Endothelial cell of hepatic sinusoid (primary cell): ENCODE measurements at regions not wholly inside any gene's neighbourhood (a gene's known extent, or its start where the extent isn't known, plus 50 kb on each side); places are given as distances from the start of the nearest gene placed in this dataset.

ENCODE experiments used
- in situ Hi-C: cut with HindIII; loops from 2 replicates; pipeline ENCODE4 v1.10.0; 2017; ENCODE audit warnings: low sequenced_read_pairs

DNA sequence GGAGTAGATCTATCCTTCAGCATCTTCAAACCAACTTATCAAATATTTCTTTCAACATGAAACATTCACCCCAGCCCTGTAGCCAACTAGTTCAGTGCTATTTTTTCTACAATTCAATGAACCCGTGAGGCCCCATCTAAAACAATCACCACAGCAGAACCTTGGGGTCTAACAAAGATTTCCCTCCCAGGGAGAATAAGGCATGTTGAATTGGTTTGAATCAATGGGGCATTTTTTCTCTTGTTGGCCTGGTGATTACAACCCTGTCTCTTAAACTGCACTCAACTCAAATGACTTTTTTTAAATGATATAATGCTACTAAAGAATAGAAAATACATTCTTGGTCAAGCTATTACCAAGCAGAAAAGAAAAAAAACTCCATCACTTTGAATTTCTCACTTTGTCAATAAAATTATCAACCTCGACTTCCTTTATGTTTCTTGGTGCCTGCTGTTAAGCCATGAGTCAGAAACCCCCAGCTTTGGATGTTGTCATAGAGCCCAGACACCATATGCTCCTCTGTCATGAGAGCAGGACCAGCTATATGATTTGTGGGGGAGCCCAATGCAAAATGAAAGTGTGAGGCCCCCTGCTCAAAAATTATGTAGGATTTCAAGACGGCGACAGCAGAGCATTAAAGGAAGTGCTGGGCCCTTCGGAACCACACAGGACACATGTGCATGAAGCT lies 282.4 kb downstream of the MEIS1 start:
- in situ Hi-C loops: no loop called here

DNA sequence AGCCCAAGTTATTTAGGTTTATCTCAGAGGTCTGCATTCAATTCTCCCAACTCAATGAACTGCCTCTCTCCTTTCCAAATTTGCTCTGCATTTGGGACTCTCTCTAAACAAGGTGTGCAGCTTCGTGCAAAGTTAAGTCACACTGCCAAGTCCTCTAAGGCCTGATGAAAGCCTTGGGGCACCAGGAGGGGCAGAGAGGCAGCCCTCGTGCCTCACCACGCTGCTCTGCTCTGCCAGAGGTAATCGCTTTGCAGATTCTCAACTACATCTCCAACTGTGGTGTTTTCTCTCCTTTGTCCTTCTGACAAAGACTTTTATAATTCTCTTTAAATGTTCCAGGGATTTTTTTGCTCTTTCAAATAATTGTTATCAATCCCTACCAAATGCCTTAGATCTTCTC lies 283.0 kb downstream of the MEIS1 start:
- in situ Hi-C loops: no loop called here

DNA sequence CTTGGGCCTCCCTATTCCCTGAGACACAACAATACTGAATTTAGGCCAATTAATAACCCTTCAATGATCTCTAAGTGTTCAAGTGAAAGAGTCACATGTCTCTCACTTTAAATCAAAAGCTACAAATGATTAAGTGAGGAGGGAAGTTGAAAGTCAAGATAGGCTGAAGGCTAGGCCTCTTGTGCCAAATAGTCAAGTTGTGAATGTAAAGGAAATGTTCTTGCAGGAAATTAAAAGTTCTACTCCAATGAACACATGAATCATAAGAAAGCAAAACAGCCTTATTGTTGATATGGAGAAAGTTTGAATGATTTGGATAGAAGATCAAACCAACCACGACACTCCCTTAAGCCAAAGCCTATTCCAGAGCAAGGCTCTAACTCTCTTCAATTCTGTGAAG lies 286.9 kb downstream of the MEIS1 start:
- in situ Hi-C loops: no loop called here

DNA sequence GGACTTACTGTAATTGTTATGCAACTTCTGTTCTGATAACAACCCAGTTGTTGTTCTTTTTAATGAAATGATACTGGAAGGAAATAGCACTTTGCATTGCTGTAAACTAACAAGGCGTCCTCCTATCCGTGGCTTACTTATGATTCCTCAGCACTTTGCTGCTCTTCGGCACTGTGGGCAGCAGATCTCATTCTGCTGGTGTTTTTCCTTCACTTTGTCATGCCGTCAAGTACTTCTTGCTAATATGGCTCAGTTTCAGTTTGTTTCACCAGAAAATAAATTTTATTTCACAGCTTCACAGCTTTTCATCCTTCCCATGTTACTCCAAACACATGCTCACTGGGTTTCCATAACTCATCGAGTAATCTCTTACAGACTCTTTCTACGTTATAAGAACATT lies 289.3 kb downstream of the MEIS1 start:
- in situ Hi-C loops: no loop called here

DNA sequence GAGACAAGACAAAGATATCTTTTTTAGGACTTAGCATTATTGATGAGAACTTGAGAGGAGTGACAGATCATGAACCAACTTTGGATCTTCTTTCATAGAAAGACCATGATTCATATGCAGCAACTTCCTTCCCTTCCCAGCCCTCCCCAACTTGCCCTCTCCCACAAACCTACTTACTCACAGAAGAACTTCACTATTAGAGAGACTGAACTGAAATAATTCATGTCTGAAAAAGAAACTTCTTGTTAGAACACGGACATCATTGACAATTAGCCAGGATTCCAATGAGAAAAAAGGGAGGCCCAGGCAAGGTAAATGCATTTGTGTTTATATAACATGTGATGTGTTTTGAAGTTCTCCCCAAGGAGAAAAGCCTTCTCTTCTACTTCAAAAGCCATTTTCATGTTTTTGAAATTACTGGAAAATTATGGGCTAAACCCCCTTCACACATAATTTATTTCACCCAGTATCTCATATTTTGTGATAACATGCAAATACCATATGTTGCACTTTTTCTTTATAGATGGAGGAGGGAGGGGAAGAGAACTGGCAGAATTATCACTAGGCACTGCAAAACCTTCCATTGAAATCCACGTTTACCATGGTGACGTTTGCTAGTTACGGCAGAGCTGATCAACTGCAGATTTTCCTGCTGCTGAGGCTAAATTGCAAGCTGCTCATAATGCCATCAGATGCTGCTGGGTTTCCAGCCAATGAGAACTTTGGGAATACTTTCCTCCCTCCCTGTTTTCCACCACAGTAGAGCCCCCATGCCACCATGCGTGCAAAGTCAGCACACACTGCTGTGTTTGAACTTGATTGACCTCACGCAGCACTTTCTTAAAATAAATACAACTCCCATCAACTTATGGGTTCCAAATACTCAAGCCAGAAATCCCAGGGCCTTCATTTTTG lies 294.7 kb downstream of the MEIS1 start:
- in situ Hi-C loops: no loop called here

DNA sequence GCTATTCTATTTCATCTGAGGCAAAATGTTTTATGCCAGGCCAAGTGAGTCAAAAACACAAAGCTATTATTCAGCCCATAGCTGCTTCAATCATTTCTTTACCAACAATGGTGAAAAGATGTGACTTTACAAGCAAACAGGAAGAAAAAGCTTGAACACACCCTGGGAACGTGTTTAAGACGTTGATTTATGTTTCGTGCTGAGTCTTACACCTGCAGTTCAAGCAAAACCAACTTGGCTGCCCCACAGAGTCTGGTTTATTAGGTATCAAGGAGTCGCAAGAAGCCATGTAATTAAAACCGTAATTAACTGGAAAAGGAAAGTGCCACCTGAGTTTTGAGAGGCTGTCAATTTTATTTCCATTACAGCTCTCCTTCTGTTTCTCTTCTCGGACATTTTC lies 295.5 kb downstream of the MEIS1 start:
- in situ Hi-C loops: no loop called here

DNA sequence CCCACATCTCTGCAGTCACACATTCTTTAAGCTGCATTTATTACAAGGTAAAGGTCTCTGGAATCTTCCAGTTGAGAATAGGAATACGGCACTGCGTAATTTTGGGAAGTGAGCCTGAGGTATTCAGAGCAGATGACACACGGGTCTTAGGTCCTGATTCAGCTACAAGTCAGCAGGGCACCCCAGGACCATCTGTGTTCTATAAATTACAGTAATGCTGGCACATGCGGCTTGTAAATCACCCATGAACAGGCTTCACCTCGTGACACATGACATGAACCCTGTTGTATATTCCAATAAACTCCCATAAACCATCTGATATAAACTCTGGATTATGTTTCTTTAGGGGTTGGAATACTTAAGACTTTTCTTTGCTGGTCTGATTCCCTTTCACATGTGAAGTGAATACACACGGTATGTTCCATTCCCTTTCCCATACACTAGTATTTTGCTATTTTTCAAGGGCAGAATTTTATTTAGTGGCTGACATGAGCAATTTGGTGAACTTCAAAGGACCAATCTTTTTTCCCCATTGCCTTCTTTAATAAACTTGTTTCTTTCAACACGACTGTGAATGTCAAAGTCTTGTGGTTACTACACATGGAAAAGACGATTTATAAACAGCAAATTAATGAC lies 298.6 kb downstream of the MEIS1 start:
- in situ Hi-C loops: no loop called here

DNA sequence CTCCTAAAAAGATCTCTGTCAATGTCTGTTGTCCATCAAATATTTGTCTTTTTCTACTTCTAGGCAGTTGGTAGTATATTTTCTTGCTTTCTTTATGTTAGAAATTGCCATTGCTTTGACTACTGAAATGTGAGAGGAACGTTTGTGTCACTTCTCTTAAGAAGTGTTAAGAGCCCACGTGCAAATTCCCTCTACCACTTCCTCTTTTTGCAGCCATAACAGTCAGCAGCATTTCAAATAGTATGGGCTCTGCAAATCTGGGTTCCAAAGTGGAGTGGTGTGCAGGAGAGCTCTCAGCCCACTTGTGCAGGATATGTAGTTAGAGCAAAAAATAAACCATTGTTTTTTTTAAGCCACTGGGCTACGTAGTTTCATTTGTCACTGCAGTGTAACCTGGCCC lies 314.0 kb downstream of the MEIS1 start:
- in situ Hi-C loops: no loop called here

DNA sequence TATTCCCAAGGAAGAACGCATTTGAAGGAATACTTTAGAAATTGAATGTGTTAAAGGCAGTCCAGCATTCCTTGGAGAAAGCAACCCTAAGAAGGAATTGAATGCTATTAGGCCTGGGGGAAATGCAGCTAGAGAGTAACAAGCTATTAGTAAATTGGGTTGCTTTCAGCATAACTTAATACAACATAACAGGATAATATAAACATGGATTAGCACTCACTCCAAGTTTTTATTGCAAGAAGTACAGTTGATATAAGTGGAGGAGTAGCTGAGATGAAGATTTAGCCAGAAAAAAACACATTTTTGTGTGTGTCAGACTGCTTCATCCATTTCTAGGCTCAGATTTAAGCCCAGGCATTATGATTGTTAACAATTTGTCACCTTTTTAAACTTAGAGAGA lies 314.6 kb downstream of the MEIS1 start:
- in situ Hi-C loops: no loop called here

DNA sequence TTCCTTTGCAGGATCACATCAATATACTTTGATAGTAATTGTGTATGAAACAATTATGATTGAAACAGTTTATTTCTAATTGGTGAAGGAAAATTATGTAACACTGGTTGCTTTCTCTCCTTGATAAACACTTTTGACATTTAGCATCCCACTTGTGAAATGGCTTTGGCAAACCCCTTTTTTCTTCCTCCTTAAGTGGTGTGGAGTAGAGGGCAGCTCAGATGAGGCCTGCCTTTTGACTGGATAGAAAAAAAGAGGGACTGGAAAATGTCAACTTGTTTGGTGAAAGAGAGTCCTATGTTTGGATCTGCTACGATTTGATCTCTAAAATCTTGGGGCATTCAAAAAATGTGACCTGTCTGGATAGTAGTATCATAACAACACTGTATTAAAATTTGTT lies 318.3 kb downstream of the MEIS1 start:
- in situ Hi-C loops: no loop called here

DNA sequence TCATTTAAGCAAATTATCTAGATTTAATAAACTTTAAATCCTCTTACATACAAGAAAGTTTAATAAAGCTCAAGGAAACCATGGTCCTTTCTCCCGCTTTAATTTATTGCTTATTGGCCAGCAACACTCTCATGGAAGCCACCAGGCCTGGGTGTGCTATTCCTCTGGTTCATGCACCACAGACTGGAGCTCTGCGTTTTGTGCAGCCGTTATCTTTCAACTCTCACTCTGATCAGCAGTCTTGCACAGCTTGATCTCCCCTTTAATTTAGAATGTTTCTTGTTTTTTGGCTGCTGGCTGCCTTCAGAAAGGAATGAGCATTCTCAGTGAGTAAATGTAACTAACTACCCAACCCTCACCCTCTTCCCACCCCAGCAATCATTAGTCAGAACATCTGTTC lies 318.7 kb downstream of the MEIS1 start:
- in situ Hi-C loops: no loop called here

DNA sequence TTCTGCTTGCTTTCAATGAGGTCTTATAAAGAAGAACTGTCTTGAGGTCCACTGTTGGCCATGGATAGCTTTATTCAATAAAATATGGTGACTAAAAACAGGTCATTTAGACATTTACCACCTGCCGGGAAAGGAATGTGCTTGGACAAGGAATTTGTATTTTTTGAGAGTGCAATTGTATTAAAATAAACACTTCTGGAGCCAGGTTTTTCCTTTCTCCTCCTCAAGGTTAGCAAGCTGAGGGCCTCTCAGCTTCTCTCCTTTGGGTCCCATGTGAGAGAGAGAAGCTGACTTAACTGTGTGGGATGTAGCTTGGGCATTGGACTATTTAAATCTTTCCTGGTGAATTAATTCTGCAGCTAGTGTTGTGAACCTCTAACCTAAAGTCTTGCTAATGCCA lies 321.0 kb downstream of the MEIS1 start:
- in situ Hi-C loops: no loop called here

DNA sequence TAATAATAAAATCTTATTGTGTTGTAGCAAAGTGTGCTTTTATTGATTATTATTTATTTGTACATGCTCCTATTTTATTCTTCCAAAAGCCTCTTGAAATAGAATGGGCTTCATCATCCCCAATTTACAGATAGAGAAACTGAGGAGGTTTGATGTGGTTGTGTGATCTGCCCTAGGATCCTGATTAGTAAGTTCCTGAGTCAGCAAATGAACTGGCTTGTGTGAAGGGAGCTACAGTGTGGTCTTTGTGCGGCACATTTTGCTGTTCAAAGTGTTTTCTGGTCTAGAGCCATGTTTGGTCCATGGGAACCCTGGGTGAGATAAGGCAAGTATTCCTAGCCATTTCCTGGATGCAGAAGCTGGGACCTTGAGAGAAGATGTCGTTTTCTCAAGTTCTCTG lies 326.9 kb downstream of the MEIS1 start:
- in situ Hi-C loops: no loop called here

DNA sequence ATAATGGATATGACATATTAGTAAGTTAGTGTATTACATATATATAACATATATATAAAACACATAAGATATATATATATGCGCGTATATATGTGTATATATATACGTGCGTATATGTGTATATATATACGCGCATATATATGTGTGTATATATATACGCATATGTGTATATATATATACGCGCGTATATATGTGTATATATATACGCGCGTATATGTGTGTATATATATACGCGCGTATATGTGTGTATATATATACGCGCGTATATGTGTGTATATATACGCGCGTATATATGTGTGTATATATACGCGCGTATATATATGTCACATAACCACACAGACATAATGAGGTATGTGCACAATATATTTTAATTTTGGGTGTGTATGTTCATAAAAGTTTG lies 327.8 kb downstream of the MEIS1 start:
- in situ Hi-C loops: no loop called here

DNA sequence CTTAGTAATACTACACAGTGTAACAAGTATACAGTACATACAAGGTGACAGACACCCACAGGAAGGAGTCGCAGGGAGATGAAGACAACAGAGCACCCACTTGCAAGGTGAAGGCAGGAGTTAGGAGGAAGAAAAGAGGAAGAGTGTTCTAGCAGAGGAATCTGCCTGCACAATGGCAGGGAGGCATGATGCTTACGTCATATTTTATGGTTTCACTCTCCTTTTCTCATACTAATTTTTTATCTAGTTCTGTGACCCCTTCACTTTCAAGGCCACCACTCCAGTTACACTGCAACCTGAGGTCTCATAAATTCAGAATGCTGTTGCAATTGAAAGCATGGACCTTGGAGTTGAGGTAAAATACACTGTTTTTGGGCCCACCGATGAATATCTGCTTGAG lies 331.7 kb downstream of the MEIS1 start:
- in situ Hi-C loops: no loop called here

DNA sequence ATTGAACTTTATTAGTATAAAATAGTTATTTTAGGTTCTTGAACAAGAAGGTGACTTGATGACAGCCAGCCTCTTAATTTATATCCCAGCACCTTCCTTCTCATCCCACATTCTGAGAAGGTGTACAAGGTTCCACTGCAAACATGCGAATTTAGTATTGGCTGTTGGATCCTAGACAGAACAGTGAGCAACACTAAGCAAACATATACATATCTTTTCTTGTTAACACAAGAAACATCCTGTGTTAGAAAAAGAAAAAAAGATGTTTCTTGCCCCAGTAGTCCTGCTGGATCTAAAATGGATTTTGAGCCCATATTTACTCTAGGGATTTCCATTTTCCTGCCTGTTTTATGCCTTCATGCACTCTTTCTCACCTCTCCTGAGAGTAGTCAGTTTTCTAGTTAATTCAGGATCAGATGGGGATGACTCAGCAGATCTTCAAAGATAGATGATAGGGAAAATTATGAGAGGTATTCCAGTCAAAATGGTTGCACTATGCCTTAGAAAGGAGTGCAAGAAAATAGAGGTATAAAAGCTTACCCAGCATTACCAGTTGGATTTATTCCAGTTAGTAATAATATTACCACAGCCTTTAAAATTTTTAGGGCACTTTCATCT lies 336.5 kb downstream of the MEIS1 start:
- in situ Hi-C loops: no loop called here

DNA sequence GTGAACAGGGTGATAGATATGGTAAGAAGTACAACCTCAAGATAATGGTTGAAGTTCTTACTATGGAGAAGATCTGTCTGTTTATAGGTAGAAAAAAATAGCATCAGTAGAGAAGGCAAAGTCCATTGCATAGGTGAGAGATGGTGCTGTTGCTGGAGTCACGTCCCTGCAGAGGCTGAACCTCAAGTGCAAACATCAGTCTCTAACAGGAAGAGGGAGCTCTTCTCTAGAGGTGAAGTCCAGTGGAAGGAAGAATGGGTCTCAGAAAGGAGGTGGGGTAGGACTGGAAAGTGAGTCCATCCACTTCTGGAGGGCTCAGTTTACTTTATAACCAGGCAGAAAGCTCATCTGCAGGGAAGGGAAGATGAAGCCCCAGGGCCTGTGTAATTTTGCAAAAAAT lies 337.7 kb downstream of the MEIS1 start:
- in situ Hi-C loops: no loop called here

DNA sequence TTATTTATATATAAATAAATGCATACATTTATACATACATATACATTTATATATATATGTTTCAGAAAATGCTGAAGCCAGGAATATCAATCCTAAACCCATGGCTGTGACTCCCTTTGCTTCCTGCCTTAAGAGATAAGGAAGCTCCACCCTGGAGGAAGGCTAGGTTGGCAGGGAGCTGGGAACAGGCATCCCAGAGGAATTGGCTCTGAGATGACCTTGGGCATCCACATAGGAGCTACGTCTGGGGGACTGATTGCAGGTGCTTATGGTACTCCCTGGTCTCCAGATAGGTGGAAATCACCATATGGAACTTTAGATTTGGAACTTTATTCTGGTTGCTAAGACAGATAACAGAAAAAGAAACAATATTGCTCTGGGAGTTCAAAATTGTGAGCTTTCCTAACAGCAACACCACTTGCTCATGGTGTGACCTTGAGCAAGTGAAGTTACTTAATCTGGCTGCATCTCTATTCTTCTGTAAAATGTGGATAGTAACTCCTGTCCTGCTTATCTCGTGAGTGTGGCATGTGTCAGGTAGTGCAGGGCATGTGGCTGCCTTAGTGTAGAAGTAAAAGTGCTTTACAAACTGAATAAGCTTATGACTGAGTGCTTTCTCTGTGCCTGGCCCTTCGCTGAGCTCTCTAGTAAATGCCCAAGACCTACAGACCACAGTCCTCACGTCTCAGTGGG lies 341.0 kb downstream of the MEIS1 start:
- in situ Hi-C loops: no loop called here

DNA sequence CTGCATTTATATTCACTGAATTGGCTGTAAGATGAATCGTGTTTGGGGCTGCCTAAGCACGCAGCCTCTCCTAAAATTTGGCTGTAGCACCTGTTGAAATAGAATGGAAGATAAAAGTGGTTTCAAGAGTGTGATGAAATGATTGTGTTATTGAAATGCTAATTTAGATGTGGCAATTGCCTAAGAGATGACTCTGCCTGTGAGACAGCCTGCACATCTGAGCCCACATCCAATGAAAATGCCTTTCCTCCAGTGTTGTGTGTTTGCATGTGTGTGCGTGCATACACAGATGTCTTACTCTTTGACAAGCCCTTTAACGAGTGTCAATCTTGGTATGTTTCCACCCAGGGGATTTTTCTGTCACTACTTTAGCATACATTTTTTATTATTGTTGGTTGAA lies 346.9 kb downstream of the MEIS1 start:
- in situ Hi-C loops: no loop called here

DNA sequence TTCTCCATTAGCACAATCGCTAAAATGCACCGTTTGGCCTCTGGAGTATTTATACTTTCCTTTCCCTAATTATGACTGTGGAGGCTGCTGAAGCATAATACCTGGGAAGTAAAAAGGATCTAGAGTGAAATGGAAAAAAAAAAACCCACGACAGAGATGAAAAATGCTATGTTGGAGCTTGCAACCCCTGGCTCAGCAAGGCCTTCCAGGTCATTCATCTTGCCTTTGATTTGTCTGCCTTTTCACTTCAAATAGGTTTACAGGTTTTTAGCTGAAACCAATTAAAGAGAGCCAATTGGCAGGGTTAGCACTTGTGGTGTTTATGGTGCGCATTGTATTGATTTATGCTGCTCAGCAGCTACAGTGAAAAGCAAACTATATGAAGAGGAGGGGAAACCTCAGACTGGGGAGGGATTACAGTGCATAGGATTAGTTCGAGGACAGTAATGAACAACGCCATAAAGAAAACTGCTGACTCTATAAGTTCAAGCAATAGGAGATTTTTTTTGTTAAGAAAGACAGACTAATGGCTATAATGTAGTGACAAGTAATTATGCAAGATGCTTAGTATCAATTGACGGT lies 347.9 kb downstream of the MEIS1 start:
- in situ Hi-C loops: no loop called here

DNA sequence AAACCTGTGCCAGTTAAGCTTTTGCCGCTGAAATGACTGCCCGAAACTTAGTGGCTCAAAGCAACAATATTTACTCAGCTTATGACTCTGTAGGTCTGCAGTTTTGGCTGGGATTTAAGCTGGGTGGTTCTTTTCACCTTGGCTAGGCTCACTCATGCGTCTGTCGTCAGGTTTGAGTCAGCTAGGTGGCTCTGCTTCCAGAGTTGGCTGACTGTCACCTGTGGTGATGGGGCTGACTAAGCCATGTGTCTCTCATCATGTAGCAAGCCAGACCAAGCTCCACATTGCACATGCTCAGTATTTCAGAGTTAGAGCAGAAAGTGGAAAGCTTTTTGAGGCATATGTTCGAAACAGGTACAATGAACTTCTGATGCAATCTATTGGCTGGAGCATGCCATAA lies 354.8 kb downstream of the MEIS1 start:
- in situ Hi-C loops: no loop called here
